ENCODE measurements at regions not wholly inside any gene's neighbourhood (a gene's known extent, or its start where the extent isn't known, plus 50 kb on each side); places are given as distances from the start of the nearest gene placed in this dataset.
"Not testable (repeated sequence)": the region's sequence is repeated elsewhere in the genome, so short reads cannot be mapped to it uniquely, and the experiment has no call there.

DNA sequence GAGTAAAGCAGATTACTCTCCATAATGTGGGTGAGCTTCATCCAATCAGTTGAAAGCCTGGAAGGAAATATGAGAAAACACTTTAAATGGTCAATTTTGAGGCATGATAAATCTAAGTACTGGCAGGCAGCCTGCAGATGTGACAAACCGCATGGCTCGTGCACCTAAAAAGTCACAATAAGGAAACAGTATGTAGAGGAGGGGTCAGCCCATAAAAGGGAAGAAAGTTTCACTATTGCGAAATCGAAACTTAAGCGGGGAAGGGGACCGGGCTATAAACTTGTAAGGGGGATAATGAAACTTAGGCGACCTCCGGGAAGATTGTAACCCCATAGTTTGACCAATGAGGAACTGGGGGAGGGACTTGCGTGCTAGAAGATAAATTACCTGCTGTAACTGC is 109.8 kb downstream of the PLPPR4 start:
- H3K4me3 ChIP-seq (ENCODE audit: low read depth, low read length) = no peak overlapping the region
- TF ChIP-seq CTCF (IDR thresholded peaks at IDR 0.05; ENCODE audit: low read depth, low read length) = no peak

DNA sequence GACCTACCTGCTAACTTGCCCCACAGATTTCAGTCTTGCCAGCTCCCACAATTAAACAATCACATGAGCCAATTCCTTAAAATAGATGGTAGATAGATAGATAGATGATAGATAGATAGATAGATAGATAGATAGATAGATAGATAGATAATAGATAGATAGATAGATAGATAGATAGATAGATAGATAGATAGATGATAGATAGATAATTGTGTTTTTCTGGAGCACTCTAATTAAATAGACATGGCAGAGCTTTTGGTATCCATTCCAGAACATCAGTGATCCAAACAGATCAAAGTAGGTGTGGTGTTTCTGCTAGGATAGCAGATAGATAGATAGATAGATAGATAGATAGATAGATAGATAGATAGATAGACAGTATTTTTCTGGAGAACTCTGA is 110.4 kb downstream of the PLPPR4 start:
- H3K4me3 ChIP-seq (ENCODE audit: low read depth, low read length) = not testable (repeated sequence)

- TF ChIP-seq CTCF (IDR thresholded peaks at IDR 0.05; ENCODE audit: low read depth, low read length) = no peak
- no peak overlapping the region for H3K4me3 ChIP-seq (ENCODE audit: low read depth, low read length)
Observed at GRCh38 chr1:99384021-99384420, 119.7 kb downstream of the PLPPR4 start.

DNA sequence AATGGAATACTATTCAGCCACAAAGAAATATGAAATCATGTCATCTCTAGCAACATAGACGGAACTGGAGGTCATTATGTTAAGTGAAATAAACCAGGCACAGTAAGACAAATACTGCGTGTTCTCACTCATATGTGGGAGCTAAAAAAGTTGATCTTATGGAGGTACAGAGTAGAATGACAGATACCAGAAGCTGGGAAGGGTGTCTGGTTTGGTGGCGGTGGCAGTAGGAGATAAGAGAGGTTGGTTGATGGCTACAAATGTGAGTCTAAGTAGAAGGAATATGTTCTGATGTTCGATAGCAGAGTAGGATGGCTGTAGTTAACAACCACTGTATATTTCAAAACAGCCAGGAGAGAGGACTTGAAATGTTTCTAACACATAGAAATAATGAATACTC is 121.6 kb downstream of the PLPPR4 start:
- no peak overlapping the region for H3K4me3 ChIP-seq (ENCODE audit: low read depth, low read length)
- TF ChIP-seq CTCF (IDR thresholded peaks at IDR 0.05; ENCODE audit: low read depth, low read length) = no peak

GRCh38 chr1:99396389-99396788 is 132.1 kb downstream of the PLPPR4 start:
- TF ChIP-seq CTCF (IDR thresholded peaks at IDR 0.05; ENCODE audit: low read depth, low read length) = no peak
- no peak overlapping the region for H3K4me3 ChIP-seq (ENCODE audit: low read depth, low read length)

GRCh38 chr1:99397029-99397428 is 132.7 kb downstream of the PLPPR4 start:
- no peak for TF ChIP-seq CTCF (IDR thresholded peaks at IDR 0.05; ENCODE audit: low read depth, low read length)
- H3K4me3 ChIP-seq (ENCODE audit: low read depth, low read length) = no peak overlapping the region

DNA sequence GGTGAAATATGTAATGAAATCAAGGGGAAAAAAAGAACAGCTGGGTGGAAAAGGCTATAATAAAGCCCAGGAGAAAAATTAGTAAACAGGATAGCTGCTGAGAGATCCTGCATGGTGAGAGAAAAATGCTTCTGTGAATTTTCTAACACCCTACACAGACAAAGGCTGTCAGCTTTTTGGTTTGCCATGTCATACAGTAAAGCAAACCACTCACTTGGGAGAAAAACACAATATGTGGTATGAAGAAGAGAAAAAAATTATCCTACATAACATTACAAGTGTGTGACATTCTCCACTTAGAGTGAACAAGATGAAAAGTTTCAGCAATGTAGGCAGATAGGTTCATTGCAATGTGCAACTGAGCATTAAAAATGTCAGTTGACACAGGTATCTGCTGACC is 133.6 kb downstream of the PLPPR4 start:
- no peak for TF ChIP-seq CTCF (IDR thresholded peaks at IDR 0.05; ENCODE audit: low read depth, low read length)

DNA sequence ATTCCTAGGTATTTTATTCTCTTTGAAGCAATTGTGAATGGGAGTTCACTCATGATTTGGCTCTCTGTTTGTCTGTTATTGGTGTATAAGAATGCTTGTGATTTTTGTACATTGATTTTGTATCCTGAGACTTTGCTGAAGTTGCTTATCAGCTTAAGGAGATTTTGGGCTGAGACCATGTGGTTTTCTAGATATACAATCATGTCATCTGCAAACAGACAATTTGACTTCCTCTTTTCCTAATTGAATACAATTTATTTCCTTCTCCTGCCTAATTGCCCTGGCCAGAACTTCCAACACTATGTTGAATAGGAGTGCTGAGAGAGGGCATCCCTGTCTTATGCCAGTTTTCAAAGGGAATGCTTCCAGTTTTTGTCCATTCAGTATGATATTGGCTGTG is 137.3 kb downstream of the PLPPR4 start:
- H3K4me3 ChIP-seq (ENCODE audit: low read depth, low read length) = not testable (repeated sequence)

More for the DNA sequence above, 133.6 kb downstream of the PLPPR4 start:
- no peak overlapping the region for H3K4me3 ChIP-seq (ENCODE audit: low read depth, low read length)

DNA sequence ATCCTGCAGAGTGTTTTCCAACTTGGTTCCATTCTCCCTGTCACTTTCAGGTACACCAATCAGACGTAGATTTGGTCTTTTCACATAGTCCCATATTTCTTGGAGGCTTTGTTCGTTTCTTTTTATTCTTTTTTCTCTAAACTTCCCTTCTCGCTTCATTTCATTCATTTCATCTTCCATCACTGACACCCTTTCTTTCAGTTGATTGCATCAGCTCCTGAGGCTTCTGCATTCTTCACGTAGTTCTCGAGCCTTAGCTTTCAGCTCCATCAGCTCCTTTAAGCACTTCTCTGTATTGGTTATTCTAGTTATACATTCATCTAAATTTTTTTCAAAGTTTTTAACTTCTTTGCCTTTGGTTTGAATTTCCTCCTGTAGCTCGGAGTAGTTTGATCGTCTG is 140.1 kb downstream of the PLPPR4 start:
- H3K4me3 ChIP-seq (ENCODE audit: low read depth, low read length) = not testable (repeated sequence)

- H3K4me3 ChIP-seq (ENCODE audit: low read depth, low read length) = not testable (repeated sequence)
Observed at GRCh38 chr1:99405325-99405724, 141.0 kb downstream of the PLPPR4 start.
